Fibroblast of villous mesenchyme (primary cell): ENCODE measurements at regions not wholly inside any gene's neighbourhood (a gene's known extent, or its start where the extent isn't known, plus 50 kb on each side); places are given as distances from the start of the nearest gene placed in this dataset.
"Not testable (repeated sequence)": the region's sequence is repeated elsewhere in the genome, so short reads cannot be mapped to it uniquely, and the experiment has no call there.

ENCODE experiments used
- DNase-seq: peaks from one replicate; pipeline ENCODE4 v3.0.0-alpha.2; 2010; ENCODE audit warnings: low read depth
- H3K4me3 ChIP-seq: 2 replicates; pipeline ENCODE4 v1.5.1; 2011; ENCODE audit warnings: low read depth, mild to moderate bottlenecking, low read length
- TF ChIP-seq, protein P1 (sequence below): IDR thresholded peaks from 2 replicates; pipeline ENCODE4 v1.5.1; 2012; ENCODE audit warnings: low read depth, mild to moderate bottlenecking, low read length; ENCODE audit not compliant: insufficient read depth

DNA sequence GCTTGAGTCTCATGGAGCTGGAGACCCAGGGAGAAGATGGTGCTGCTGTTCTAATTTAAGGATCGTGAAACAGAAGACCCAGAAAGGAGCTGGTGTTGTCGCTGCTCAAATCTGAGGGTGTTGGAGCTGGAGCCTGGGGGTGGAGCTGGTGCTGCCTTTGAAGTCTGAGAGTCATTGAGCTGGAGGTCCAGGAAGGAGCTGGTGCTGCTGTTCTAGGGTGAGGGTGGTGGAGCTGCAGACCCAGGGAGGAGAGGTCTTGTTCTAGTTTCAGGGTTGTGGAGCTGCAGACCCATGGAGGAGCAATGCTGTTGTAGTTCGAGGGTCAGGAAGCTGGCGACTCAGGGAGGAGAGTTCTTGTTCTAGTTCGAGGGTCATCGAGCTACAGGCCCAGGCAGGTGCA lies 84.1 kb upstream of the ZNF479 start:
- H3K4me3 ChIP-seq, result no peak overlapping the region
- no peak for DNase-seq

DNA sequence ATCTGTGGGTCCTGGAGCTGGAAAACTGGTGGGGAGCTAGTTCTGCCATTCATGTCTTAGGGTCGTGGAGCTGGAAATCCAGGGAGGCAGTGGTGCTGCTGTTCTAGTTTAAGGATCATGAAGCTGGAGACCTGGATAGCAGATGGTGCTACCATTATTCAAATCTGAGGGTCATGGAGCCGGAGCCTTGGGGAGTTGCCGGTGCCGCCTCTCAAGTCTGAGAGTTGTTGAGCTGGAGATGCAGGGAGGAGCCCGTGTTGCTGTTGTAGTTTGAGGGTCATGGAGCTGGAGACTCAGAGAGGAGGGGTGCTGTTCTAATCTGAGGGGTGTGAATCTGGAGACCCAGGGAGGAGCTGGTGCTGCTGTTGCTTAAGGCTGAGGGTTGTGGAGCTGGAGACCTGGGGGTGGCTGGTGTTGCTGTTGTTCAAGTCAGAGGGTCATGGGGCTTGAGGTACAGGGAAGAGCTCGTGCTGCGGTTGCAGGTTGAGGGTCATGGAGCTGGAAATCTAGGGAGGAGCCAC lies 86.0 kb upstream of the ZNF479 start:
- H3K4me3 ChIP-seq, result no peak overlapping the region
- DNase-seq, result no peak
- TF ChIP-seq, protein P1, sequence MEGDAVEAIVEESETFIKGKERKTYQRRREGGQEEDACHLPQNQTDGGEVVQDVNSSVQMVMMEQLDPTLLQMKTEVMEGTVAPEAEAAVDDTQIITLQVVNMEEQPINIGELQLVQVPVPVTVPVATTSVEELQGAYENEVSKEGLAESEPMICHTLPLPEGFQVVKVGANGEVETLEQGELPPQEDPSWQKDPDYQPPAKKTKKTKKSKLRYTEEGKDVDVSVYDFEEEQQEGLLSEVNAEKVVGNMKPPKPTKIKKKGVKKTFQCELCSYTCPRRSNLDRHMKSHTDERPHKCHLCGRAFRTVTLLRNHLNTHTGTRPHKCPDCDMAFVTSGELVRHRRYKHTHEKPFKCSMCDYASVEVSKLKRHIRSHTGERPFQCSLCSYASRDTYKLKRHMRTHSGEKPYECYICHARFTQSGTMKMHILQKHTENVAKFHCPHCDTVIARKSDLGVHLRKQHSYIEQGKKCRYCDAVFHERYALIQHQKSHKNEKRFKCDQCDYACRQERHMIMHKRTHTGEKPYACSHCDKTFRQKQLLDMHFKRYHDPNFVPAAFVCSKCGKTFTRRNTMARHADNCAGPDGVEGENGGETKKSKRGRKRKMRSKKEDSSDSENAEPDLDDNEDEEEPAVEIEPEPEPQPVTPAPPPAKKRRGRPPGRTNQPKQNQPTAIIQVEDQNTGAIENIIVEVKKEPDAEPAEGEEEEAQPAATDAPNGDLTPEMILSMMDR, result no peak

More for the DNA sequence above, 84.1 kb upstream of the ZNF479 start:
- TF ChIP-seq, protein P1, result no peak

DNA sequence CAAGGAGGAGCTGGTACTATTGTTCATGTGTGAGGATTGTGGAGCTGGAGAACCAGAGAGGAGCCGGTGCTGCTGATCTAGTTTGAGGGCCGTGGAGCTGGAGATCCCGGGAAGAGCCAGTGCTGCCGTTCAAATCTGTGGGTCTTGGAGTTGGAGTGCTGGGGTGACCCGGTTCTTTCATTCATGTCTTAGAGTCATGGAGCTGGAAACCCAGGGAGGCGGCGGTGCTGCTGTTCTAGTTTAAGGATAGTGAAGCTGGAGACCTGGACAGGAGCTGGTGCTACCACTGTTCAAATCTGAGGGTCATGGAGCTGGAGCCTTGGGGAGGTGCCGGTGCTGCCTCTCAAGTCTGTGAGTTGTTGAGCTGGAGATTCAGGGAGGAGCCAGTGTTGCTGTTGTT lies 88.5 kb upstream of the ZNF479 start:
- no peak overlapping the region for H3K4me3 ChIP-seq
- no peak for DNase-seq
- TF ChIP-seq, protein P1, result no peak

DNA sequence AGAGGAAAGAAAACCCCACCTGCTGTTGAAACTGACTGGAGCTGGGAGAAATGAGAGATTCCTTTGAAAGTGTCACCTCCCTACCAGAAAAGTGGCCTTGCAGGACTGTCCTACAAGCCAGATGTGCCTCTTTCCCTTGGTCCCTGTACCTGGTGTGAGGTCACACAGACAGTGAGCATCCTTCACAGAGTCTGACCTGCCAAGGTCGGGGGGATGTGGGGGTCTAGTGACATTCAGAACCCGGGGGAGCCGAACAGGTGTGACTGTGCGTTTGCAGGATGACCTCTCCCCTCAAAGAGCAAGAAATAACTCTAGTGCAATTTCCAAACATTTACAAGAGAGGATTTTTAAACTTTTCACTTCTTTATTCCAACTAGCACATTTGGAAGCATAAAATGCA lies 93.4 kb upstream of the ZNF479 start:
- no peak overlapping the region for H3K4me3 ChIP-seq
- no peak for DNase-seq
- TF ChIP-seq, protein P1, result no peak

DNA sequence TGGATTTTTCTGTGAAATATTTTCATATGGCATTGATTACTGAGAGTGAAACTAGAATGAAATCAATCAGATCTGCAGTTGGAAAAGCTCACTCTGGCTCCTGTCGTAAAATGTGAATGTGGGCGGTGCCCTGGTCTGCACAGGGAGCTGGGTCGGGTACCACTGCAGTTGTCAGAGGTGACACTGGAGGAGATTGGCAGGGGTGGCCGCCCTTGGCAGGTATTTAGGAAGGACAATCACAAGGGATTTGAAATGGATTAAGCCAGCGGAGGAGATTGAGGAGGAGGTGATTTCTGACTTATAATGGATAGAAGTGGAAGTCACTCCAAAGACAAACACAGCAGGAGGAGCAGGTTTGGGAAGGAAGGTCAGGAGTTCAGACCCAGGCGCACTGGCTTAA lies 109.0 kb upstream of the ZNF479 start:
- H3K4me3 ChIP-seq, DNase-seq: not testable (repeated sequence)

DNA sequence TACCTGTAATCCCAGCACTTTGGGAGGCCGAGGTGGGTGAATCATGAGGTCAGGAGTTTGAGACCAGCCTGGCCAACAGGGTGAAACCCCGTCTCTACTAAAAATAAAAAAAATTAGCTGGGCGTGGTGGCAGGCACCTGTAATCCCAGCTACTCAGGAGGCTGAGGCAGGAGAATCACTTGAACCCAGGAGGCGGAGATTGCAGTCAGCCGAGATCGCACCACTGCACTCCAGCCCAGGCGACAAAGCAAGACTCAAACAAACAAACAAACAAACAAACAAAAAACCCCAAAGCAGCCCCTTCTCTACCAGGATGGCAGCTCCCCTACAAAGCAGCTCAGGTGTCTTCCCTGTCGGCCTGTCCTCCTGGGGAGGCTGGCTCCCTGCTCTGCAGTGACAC lies 111.3 kb upstream of the ZNF479 start:
- H3K4me3 ChIP-seq, DNase-seq: not testable (repeated sequence)

DNA sequence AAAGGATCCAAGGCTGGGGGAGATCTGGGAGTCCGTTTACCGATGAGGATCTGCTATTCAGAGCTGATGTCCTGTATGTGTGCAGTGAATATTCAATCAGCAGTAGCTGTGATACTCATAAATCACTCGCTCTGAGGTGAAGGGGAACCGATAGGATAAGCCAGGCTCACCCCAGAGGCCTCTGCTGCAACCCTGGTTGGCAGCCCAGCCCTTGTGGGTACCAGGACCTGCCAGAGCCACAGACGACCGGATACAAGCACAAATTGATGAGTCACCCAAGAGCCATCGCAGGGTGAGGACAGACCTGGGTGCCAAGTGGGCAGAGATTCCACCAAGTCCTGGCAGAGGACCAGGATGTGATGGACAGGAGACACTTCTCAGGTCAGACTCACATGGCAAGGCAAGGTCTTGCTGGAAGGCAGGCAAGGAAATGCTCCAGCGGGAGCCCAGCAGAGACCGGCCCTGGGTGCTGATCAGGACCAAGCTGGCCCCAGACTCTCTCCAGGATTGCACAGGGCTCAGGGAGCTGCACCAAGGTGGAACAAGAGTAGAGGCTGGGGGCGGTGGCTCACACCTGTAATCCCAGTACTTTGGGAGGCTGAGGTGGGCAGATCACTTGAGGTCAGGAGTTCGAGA lies 112.2 kb upstream of the ZNF479 start:
- DNase-seq, H3K4me3 ChIP-seq: not testable (repeated sequence)

DNA sequence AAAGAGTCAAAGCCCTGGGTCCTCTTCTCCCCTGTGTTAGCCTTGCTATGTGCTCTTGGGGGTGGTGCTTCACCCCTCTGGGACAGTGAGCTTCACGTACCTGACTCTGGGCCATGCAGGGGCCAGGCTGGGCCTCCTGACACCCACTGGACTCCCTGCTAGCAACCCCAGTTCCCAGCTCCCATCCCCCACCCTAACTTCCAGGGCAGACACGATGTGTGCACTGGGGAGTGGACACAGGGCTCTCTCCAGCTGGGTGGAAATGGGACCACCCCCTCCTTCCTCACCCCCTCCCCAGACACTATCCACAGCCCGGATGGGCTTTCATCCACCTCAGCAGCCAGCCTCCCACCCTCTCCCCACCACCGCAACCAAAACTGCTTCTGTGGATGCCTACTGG lies 113.0 kb upstream of the ZNF479 start:
- H3K4me3 ChIP-seq, result no peak overlapping the region
- TF ChIP-seq, protein P1, result no peak
- no peak for DNase-seq

DNA sequence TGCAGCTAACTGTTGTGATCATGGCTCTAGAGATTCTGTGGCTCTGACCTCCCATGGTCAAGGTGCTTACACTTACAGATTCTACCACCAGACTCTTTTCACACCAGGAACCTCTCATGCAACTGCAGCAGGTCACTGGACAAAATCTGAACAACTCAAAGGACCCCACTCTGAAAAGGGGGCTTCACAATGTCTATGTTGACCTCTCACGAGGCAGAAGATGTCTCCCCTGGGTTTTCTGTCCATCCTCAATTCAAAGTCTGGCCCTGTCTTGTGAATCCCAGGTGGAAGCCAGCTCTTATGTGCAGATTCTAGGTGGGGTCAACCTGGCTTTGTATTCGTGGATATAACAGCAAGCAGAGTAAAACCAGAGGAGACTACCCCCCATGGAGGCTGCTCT lies 118.6 kb upstream of the ZNF479 start:
- TF ChIP-seq, protein P1, result no peak
- no peak for DNase-seq
- H3K4me3 ChIP-seq, result no peak overlapping the region
